ENCODE measurements at regions not wholly inside any gene's neighbourhood (a gene's known extent, or its start where the extent isn't known, plus 50 kb on each side); places are given as distances from the start of the nearest gene placed in this dataset.

DNA sequence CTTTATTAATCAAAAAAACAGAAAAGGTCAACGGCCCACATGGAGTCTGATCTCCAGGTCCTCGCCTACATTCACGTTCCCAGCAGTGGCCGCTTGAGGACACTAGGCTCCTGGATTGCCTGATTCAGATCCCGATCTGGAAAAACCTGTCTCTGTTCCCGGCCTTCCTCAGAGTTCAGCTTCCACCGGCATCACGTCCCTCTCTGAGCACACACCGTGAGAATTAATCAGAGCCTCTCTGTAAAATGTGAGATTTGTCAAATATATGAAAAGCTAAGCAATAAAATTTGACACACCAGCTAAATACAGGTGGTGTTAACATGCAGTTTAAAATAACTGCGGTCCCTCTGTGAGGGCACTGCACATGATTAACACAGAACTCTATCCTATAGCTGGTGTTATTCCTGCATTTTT, 122.8 kb upstream of the COL21A1 start:
- peak; percentile 78 to 86 for DNase-seq
- Histone ChIP-seq H3K9me3 (no peaks in the 10 kb centered on the region), H3K27me3 (no peaks in the 10 kb centered on the region), H3K27ac (peak overlapping the region; percentile 69 to 81), H3K4me1 (peaks cover 0 to 70% (median 40%) of the 10 kb centered on the region in 4 donors), H3K36me3 (no peaks in the 10 kb centered on the region), H3K4me3 (peak overlapping the region in 1 of 2 donors; percentile 27)
- intact Hi-C loops (cut with DNase I; ENCODE audit: low total_unique reads), result no loop called here
- TF ChIP-seq, protein P1, sequence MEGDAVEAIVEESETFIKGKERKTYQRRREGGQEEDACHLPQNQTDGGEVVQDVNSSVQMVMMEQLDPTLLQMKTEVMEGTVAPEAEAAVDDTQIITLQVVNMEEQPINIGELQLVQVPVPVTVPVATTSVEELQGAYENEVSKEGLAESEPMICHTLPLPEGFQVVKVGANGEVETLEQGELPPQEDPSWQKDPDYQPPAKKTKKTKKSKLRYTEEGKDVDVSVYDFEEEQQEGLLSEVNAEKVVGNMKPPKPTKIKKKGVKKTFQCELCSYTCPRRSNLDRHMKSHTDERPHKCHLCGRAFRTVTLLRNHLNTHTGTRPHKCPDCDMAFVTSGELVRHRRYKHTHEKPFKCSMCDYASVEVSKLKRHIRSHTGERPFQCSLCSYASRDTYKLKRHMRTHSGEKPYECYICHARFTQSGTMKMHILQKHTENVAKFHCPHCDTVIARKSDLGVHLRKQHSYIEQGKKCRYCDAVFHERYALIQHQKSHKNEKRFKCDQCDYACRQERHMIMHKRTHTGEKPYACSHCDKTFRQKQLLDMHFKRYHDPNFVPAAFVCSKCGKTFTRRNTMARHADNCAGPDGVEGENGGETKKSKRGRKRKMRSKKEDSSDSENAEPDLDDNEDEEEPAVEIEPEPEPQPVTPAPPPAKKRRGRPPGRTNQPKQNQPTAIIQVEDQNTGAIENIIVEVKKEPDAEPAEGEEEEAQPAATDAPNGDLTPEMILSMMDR (IDR thresholded peaks at IDR 0.05), result peak; percentile 62 to 73

DNA sequence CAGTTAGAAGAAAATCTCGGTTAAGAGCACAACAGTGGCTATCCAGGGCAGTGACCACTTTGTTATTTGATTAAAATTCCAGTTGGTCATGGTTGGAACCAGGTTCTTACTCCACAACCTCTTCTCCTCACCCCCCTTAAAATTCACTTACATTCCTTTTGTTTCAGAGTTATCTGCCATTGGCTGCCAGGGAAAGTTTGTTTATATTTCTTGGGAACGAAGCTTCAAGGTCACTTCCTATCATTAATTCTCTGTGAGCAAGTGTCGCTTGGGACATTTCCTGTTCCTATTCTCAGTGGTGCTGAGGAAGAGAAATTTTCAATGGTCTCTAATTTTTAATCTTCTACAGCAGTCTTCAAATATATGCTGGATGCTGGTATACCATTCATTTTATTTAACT, 121.1 kb upstream of the COL21A1 start:
- H3K4me1 ChIP-seq, result peaks cover 0 to 69% (median 42%) of the 10 kb centered on the region in 4 donors
- intact Hi-C loops (cut with DNase I; ENCODE audit: low total_unique reads), result loop anchor here (10.0 kb wide), 3 partner anchors 176 to 486 kb away; no protein-coding TSS in a partner anchor
- H3K9me3 ChIP-seq, result no peaks in the 10 kb centered on the region
- TF ChIP-seq, protein P1 (IDR thresholded peaks at IDR 0.05), result no peak
- no peaks in the 10 kb centered on the region for H3K27me3 ChIP-seq
- peak overlapping the region; percentile 69 to 81 for H3K27ac ChIP-seq
- DNase-seq, result no peak
- H3K36me3 ChIP-seq, result no peaks in the 10 kb centered on the region
- H3K4me3 ChIP-seq, result no peak overlapping the region

DNA sequence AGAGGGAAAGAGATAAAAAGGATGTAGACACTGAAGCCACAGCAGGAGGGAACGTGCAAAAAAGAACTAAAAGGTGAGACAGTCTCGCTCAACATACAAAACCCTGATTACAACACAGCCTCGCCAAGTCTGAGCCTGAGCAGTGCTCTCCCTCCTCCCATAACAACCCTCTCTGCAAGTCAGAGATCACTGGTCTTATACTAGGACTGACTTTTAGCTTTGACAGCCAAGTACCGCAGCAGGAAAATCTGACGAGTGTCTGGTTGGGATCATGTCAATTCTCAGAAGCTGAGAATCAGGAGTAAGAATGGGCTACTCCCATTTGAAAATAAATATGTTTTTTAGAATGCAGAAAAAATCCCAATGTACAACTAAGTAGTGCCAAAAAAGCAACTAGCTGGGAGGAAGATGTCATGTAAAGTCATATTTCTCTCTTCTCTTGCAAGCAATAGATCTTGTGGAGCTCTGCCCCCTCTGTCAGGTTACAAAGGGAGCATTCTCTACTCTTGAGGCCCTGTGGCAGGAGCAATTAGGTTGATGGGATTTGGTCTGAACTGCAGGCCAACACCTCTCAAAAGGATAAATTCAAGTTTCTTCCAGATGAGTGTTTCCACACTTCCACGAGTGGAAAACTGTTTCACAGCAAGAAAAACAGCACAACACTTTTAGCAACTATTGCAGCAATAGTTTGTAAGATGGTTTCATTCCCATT, 118.9 kb upstream of the COL21A1 start:
- Histone ChIP-seq H3K27ac (peak overlapping the region; percentile 29 to 48), H3K36me3 (no peaks in the 10 kb centered on the region), H3K4me3 (no peak overlapping the region), H3K9me3 (no peaks in the 10 kb centered on the region), H3K27me3 (no peaks in the 10 kb centered on the region), H3K4me1 (peaks cover 0 to 48% (median 25%) of the 10 kb centered on the region in 4 donors)
- no peak for DNase-seq
- intact Hi-C loops (cut with DNase I; ENCODE audit: low total_unique reads), result loop anchor here (10.0 kb wide), 3 partner anchors 179 to 489 kb away; no protein-coding TSS in a partner anchor
- TF ChIP-seq, protein P1 (IDR thresholded peaks at IDR 0.05), result no peak

DNA sequence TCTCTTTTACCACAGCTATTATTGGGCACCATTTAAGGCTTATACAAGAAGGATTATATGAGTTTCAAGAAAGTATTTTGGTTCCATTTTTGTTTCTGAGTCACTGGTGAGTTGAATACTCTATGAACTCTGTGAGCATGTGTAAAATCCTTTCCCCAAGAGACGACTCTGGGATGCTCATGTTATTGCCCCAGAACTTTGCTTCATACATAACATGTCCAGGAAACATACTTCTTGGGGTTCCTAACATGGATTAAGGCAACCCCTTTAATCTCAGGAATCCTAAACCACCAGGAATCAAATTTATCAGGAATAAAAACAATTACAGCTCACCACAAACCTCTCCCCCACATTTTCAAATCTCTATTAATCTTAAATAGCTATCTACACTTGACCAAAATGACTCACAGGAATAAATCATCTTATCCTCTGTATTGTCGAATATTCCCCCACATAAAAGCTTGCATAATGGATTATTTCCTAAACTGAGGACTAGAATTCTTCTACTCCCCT, 117.5 kb upstream of the COL21A1 start:
- TF ChIP-seq, protein P1 (IDR thresholded peaks at IDR 0.05), result no peak
- Histone ChIP-seq H3K4me3 (no peak overlapping the region), H3K27me3 (no peaks in the 10 kb centered on the region), H3K9me3 (no peaks in the 10 kb centered on the region), H3K27ac (peak overlapping the region in 1 of 2 donors; percentile 33), H3K36me3 (no peaks in the 10 kb centered on the region), H3K4me1 (peaks cover 0 to 34% (median 15%) of the 10 kb centered on the region in 4 donors)
- intact Hi-C loops (cut with DNase I; ENCODE audit: low total_unique reads), result loop anchor here (5.0 to 10.0 kb wide), 4 partner anchors 180 to 490 kb away; no protein-coding TSS in a partner anchor
- no peak for DNase-seq

DNA sequence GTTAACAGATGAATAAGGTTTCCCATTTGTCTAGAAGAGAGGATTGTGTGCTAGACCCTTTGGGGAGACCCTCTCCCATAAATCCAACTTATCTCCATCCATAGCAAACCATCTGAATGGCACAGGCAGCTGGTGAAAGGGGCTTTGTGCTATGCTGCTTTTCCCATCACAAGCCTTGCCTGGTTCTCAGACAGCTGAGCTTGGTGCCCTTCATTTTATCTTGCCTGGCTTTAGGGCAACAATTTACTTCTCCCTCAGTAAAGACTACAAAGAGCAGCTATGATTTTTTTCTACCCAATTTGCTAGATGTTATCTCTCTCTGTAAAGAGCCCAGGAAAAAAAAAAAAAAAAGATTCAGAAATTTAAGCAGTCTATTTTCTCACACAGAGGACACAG, 117.0 kb upstream of the COL21A1 start:
- TF ChIP-seq, protein P1 (IDR thresholded peaks at IDR 0.05), result no peak
- H3K27ac ChIP-seq, result peak overlapping the region; percentile 33 to 44
- H3K4me3 ChIP-seq, result no peak overlapping the region
- H3K9me3 ChIP-seq, result no peaks in the 10 kb centered on the region
- H3K27me3 ChIP-seq, result no peaks in the 10 kb centered on the region
- DNase-seq, result no peak
- peaks cover 0 to 29% (median 12%) of the 10 kb centered on the region in 4 donors for H3K4me1 ChIP-seq
- H3K36me3 ChIP-seq, result no peaks in the 10 kb centered on the region
- intact Hi-C loops (cut with DNase I; ENCODE audit: low total_unique reads), result loop anchor here (5.0 to 10.0 kb wide), 4 partner anchors 180 to 490 kb away; no protein-coding TSS in a partner anchor
